Endothelial cell of umbilical vein (primary cell): ENCODE measurements at regions not wholly inside any gene's neighbourhood (a gene's known extent, or its start where the extent isn't known, plus 50 kb on each side); places are given as distances from the start of the nearest gene placed in this dataset.

Experiments used
- BruUV-seq: library from RNA; stranded (reverse); fragments of 400-500 nt; replicated peaks from 2 replicates; lab custom pipeline; 2021; lab: Mats Ljungman, UMichigan
- CTCF ChIA-PET: fragments of 300-600, 350-600 bp; sonication (Branson Sonifier 250); formaldehyde crosslinking; loops from one replicate; lab custom pipeline; 2021; ENCODE audit warnings: antibody characterized with exemption, inconsistent platforms; lab: Charles Lee
- POLR2A ChIA-PET: fragments of 300-600, 350-600 bp; sonication (Branson Sonifier 250); formaldehyde crosslinking; loops from one replicate; lab custom pipeline; 2021; ENCODE audit warnings: antibody characterized with exemption, inconsistent platforms; lab: Charles Lee
- DNase-seq: peaks from one replicate; pipeline ENCODE4 v3.0.0-alpha.2; 2011; ENCODE audit warnings: low read depth, low spot score
- FAIRE-seq: peaks from 2 replicates; lab custom pipeline; 2011; peaks lifted over from hg19 to GRCh38; lab: Jason Lieb, UNC
- H2AFZ ChIP-seq: 2 replicates; pipeline ENCODE4 v1.6.0; 2012; ENCODE audit warnings: low read depth, low read length, control low read depth, inconsistent platforms
- H3K27ac ChIP-seq: 2 replicates; pipeline ENCODE4 v1.5.1; 2011; ENCODE audit warnings: low read depth, mild to moderate bottlenecking, control low read depth, low read length, moderate library complexity; ENCODE audit not compliant: insufficient read depth
- H3K27me3 ChIP-seq, 2 experiments: 2 replicates each; pipeline versions ENCODE4 v1.6.0 to v1.6.1; 2011; ENCODE audit warnings: low read length in 2 of 2, mixed read lengths in 1 of 2; ENCODE audit not compliant: control insufficient read depth in 2 of 2, insufficient read depth in 2 of 2
- H3K36me3 ChIP-seq, 2 experiments: 2 replicates in 1 of 2; 3 replicates in 1 of 2; pipeline ENCODE4 v1.5.1; 2011; ENCODE audit warnings: low read length in 2 of 2, mild to moderate bottlenecking in 1 of 2, moderate library complexity in 1 of 2; ENCODE audit not compliant: control insufficient read depth in 2 of 2, insufficient read depth in 2 of 2; ENCODE audit errors: extremely low read depth in 1 of 2
- H3K4me1 ChIP-seq: 3 replicates; pipeline ENCODE4 v1.5.1; 2011; ENCODE audit warnings: mild to moderate bottlenecking, low read length; ENCODE audit not compliant: control insufficient read depth, insufficient read depth; ENCODE audit errors: extremely low read depth
- H3K4me2 ChIP-seq: 2 replicates; pipeline ENCODE4 v1.6.1; 2011; ENCODE audit warnings: low read length, control low read depth, mixed read lengths; ENCODE audit not compliant: insufficient read depth
- H3K4me3 ChIP-seq, 3 experiments: fragments of 200-600 bp in 1 of 3; sonication (generic), shearing (Covaris generic) in 1 of 3; replicated peaks in 1 of 3; 2 replicates each; pipeline ENCODE4 v1.5.1; 2011 to 2016; ENCODE audit warnings: control low read depth in 3 of 3, low read length in 3 of 3, mild to moderate bottlenecking in 2 of 3, inconsistent platforms in 1 of 3, low read depth in 1 of 3, moderate library complexity in 1 of 3; ENCODE audit not compliant: insufficient read depth in 1 of 3
- H3K79me2 ChIP-seq: 2 replicates; pipeline ENCODE4 v1.6.0; 2012; ENCODE audit warnings: low read length, inconsistent platforms; ENCODE audit not compliant: control insufficient read depth, insufficient read depth
- H3K9ac ChIP-seq: replicated peaks from 2 replicates; pipeline ENCODE3; 2011; ENCODE audit warnings: low read length, control low read depth; ENCODE audit not compliant: insufficient read depth; ENCODE audit errors: extremely low read depth
- H3K9me1 ChIP-seq: replicated peaks from 3 replicates; pipeline ENCODE4 v1.6.0; 2011; ENCODE audit warnings: mild to moderate bottlenecking, low read length; ENCODE audit not compliant: control insufficient read depth, insufficient read depth; ENCODE audit errors: extremely low read depth
- H3K9me3 ChIP-seq: replicated peaks from 2 replicates; pipeline ENCODE4 v1.5.1; 2012; ENCODE audit warnings: low read length, inconsistent platforms; ENCODE audit not compliant: control insufficient read depth, insufficient read depth
- H4K20me1 ChIP-seq: replicated peaks from 2 replicates; pipeline ENCODE3; 2011; ENCODE audit warnings: mild to moderate bottlenecking, low read length; ENCODE audit not compliant: control insufficient read depth, insufficient read depth; ENCODE audit errors: extremely low read depth
- EZH2 ChIP-seq: IDR thresholded peaks from 2 replicates; pipeline ENCODE4 v1.6.1; 2012; ENCODE audit warnings: borderline replicate concordance, low read depth, mild to moderate bottlenecking, moderate library complexity, low read length, inconsistent platforms; ENCODE audit not compliant: severe bottlenecking
- FOS ChIP-seq: IDR thresholded peaks from 2 replicates; pipeline ENCODE4 v1.6.1; 2011; ENCODE audit warnings: mild to moderate bottlenecking, low read length, moderate library complexity, borderline replicate concordance; ENCODE audit not compliant: insufficient read depth
- GATA2 ChIP-seq: IDR thresholded peaks from 2 replicates; pipeline ENCODE4 v1.7.0; 2011; ENCODE audit warnings: low read depth, mild to moderate bottlenecking, moderate library complexity, mixed read lengths, low read length; ENCODE audit not compliant: insufficient read length, insufficient read depth
- JUN ChIP-seq: IDR thresholded peaks from 2 replicates; pipeline ENCODE4 v1.6.1; 2011; ENCODE audit warnings: borderline replicate concordance, low read depth; ENCODE audit not compliant: insufficient read length, insufficient read depth
- MAX ChIP-seq: IDR thresholded peaks from 2 replicates; pipeline ENCODE4 v1.6.1; 2011; ENCODE audit not compliant: insufficient read depth, insufficient read length
- MYC ChIP-seq: IDR thresholded peaks from one replicate; pipeline ENCODE4 v1.6.1; 2011; ENCODE audit warnings: mild to moderate bottlenecking, low read depth, low read length
- POLR2A ChIP-seq: IDR thresholded peaks from 2 replicates; pipeline ENCODE4 v1.6.1; 2012; ENCODE audit warnings: low read depth, mild to moderate bottlenecking, control low read depth, low read length
- POLR2AphosphoS5 ChIP-seq: IDR thresholded peaks from 2 replicates; pipeline ENCODE4 v1.6.1; 2012; ENCODE audit warnings: low read depth, mild to moderate bottlenecking, control low read depth, low read length, moderate library complexity; ENCODE audit not compliant: insufficient read depth
- dilution Hi-C: fragments of 300-500 bp; cut with MboI; formaldehyde crosslinking; loops from one replicate; pipeline ENCODE4 v1.15.0; 2019; ENCODE audit warnings: low sequenced_read_pairs; ENCODE audit not compliant: extremely low pct_ligation_motif_present
- intact Hi-C: fragments of 100-400 bp; cut with micrococcal nuclease; formaldehyde crosslinking; loops from one replicate; pipeline ENCODE4 v1.10.0; 2022
- TF ChIP-seq, protein P1 (sequence below), 2 donors: IDR thresholded peaks; 1 replicate in 1 of 2; 2 replicates in 1 of 2; pipeline ENCODE4 v1.5.1; 2011; ENCODE audit warnings: low read length in 2 of 2, mild to moderate bottlenecking in 2 of 2, moderate library complexity in 2 of 2, control low read depth in 1 of 2, inconsistent platforms in 1 of 2, low read depth in 1 of 2; ENCODE audit not compliant: insufficient read depth in 1 of 2; ENCODE audit errors: extremely low read depth in 1 of 2

DNA sequence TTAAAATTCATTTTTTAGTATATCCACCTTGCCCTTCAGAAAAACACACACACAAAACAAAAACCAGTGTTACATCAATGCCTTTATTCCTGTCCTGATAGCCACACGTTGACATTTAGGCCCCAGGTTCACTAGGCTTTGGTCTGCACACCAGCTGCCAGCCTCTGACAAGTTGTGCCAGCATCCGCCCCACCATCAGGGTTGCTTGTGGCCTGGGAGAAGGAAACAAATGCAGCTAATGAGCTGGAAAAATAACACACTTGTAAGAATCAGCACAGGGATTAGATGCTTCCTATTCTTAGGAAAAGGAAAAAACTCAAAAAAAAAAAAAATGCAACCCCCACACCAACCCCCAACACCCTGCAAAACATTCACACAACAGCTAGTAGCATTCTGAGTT lies 404.0 kb upstream of the GRIA1 start:
- dilution Hi-C loops (no loop called here), intact Hi-C loops (no loop called here)
- FAIRE-seq (no peak), DNase-seq (no peak)
- H3K36me3 ChIP-seq, result no peaks in the 10 kb centered on the region
- H3K4me1 ChIP-seq, result no peaks in the 10 kb centered on the region
- no peak overlapping the region for H3K27ac ChIP-seq
- H4K20me1 ChIP-seq, result no peaks in the 10 kb centered on the region
- BruUV-seq, result no TSS peak
- TF ChIP-seq, protein P1, sequence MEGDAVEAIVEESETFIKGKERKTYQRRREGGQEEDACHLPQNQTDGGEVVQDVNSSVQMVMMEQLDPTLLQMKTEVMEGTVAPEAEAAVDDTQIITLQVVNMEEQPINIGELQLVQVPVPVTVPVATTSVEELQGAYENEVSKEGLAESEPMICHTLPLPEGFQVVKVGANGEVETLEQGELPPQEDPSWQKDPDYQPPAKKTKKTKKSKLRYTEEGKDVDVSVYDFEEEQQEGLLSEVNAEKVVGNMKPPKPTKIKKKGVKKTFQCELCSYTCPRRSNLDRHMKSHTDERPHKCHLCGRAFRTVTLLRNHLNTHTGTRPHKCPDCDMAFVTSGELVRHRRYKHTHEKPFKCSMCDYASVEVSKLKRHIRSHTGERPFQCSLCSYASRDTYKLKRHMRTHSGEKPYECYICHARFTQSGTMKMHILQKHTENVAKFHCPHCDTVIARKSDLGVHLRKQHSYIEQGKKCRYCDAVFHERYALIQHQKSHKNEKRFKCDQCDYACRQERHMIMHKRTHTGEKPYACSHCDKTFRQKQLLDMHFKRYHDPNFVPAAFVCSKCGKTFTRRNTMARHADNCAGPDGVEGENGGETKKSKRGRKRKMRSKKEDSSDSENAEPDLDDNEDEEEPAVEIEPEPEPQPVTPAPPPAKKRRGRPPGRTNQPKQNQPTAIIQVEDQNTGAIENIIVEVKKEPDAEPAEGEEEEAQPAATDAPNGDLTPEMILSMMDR (IDR thresholded peaks at IDR 0.05; ENCODE audit: extremely low read depth in 1 of 2, insufficient read depth in 1 of 2, low read depth in 1 of 2, low read length in 2 of 2), result no peak
- no peak for TF ChIP-seq JUN
- H3K9me3 ChIP-seq, result no peaks in the 10 kb centered on the region
- no peaks in the 10 kb centered on the region for H3K79me2 ChIP-seq
- no peak overlapping the region for H2AFZ ChIP-seq
- CTCF ChIA-PET, result no interaction called here
- H3K4me3 ChIP-seq, result no peak overlapping the region
- H3K9ac ChIP-seq, result no peak overlapping the region
- no peaks in the 10 kb centered on the region for H3K9me1 ChIP-seq
- no peak overlapping the region for H3K4me2 ChIP-seq
- POLR2A ChIA-PET, result no interaction called here
- H3K27me3 ChIP-seq, result no peaks in the 10 kb centered on the region

GRCh38 chr5:153088538-153088937 lies 401.9 kb upstream of the GRIA1 start:
- H3K36me3 ChIP-seq, result no peaks in the 10 kb centered on the region
- no peaks in the 10 kb centered on the region for H3K4me1 ChIP-seq
- DNase-seq (no peak), FAIRE-seq (no peak)
- ChIA-PET CTCF (interaction anchor here (0.8 kb wide), 1 partner anchor 13 kb away, joined by 3 read pairs; no protein-coding TSS in a partner anchor), POLR2A (no interaction called here)
- dilution Hi-C loops (no loop called here), intact Hi-C loops (no loop called here)
- no peak overlapping the region for H3K4me3 ChIP-seq
- TF ChIP-seq POLR2A (no peak), POLR2AphosphoS5 (no peak), MAX (no peak), JUN (no peak), GATA2 (no peak), MYC (no peak), EZH2 (no peak), FOS (no peak)
- TF ChIP-seq, protein P1 (IDR thresholded peaks at IDR 0.05; ENCODE audit: extremely low read depth in 1 of 2, insufficient read depth in 1 of 2, low read depth in 1 of 2, low read length in 2 of 2), result no peak
- no peak overlapping the region for H3K9ac ChIP-seq
- H3K4me2 ChIP-seq, result no peak overlapping the region
- no peak overlapping the region for H3K27ac ChIP-seq
- no peak overlapping the region for H2AFZ ChIP-seq
- no peaks in the 10 kb centered on the region for H3K27me3 ChIP-seq
- H4K20me1 ChIP-seq, result no peaks in the 10 kb centered on the region
- H3K9me3 ChIP-seq, result no peaks in the 10 kb centered on the region
- H3K9me1 ChIP-seq, result no peaks in the 10 kb centered on the region
- no peaks in the 10 kb centered on the region for H3K79me2 ChIP-seq
- no TSS peak for BruUV-seq
